HFFc6 (cell line): ENCODE measurements at regions not wholly inside any gene's neighbourhood (a gene's known extent, or its start where the extent isn't known, plus 50 kb on each side); places are given as distances from the start of the nearest gene placed in this dataset.

Experiments used
- DNase-seq: peaks from one replicate; pipeline ENCODE4 v3.0.0-alpha.2; 2018
- H3K27ac Mint-ChIP-seq: 2 replicates; pipeline ENCODE4 v1.8.0; 2020; ENCODE audit warnings: mild to moderate bottlenecking, mixed read lengths
- H3K27me3 Mint-ChIP-seq: 2 replicates; pipeline ENCODE4 v1.8.0; 2021; ENCODE audit warnings: mild to moderate bottlenecking, moderate library complexity, mixed read lengths; ENCODE audit not compliant: insufficient read depth
- H3K36me3 Mint-ChIP-seq: 2 replicates; pipeline ENCODE4 v1.8.0; 2021; ENCODE audit warnings: low read depth, mixed read lengths
- H3K4me1 Mint-ChIP-seq: 2 replicates; pipeline ENCODE4 v1.8.0; 2020; ENCODE audit warnings: low read depth, mixed read lengths
- H3K4me3 Mint-ChIP-seq: 2 replicates; pipeline ENCODE4 v1.8.0; 2020; ENCODE audit warnings: mild to moderate bottlenecking, moderate library complexity, mixed read lengths
- H3K9me3 Mint-ChIP-seq: 2 replicates; pipeline ENCODE4 v1.8.0; 2020; ENCODE audit warnings: mild to moderate bottlenecking, mixed read lengths
- TF ChIP-seq, protein P1 (sequence below): fragments of 200-600 bp; sonication (generic); IDR thresholded peaks from 2 replicates; pipeline ENCODE4 v1.5.0; 2021; ENCODE audit warnings: antibody characterized with exemption, mild to moderate bottlenecking

DNA sequence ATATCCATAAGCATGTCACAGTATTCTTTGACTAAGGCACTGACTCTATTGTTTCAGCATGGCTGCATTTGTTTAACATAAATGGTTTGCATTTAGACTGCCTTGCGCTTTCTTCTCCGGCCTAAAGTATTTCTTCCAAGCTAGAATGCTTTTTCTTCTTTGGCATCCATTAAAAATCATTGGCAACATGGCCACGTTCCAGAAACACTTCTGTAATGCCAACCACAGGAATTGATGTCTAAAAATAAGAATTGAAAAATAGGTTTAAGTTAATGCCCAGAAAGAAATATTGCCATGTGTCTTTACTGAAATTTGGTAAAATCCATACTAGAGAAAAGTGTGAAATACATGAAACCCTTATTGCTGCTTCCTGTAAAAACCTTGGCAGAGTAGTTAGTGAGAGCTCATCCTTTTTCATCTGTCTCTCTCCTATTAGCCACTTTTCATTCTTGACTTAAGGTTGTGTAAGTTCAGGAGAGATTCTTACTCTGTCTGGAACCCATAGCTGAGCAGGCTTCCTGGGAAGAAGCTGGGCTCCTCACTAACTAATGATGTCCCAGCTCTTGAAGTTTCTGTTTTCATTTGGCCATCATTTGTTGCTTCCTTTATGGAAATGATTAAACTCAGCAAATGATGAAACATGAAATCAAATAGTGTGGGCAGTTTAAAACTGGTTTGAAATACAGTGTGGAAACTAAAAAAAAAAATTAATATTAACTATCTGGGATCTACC lies 58.2 kb upstream of the RPS23 start:
- DNase-seq: no peak
- peak overlapping the region; percentile 90 for H3K27ac Mint-ChIP-seq
- peak overlapping the region; percentile 43; the same call in 1 of the 2 replicates for H3K4me3 Mint-ChIP-seq
- TF ChIP-seq, protein P1, sequence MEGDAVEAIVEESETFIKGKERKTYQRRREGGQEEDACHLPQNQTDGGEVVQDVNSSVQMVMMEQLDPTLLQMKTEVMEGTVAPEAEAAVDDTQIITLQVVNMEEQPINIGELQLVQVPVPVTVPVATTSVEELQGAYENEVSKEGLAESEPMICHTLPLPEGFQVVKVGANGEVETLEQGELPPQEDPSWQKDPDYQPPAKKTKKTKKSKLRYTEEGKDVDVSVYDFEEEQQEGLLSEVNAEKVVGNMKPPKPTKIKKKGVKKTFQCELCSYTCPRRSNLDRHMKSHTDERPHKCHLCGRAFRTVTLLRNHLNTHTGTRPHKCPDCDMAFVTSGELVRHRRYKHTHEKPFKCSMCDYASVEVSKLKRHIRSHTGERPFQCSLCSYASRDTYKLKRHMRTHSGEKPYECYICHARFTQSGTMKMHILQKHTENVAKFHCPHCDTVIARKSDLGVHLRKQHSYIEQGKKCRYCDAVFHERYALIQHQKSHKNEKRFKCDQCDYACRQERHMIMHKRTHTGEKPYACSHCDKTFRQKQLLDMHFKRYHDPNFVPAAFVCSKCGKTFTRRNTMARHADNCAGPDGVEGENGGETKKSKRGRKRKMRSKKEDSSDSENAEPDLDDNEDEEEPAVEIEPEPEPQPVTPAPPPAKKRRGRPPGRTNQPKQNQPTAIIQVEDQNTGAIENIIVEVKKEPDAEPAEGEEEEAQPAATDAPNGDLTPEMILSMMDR: no peak
- H3K4me1 Mint-ChIP-seq: peaks cover 71% of the 10 kb centered on the region
- H3K9me3 Mint-ChIP-seq: no peaks in the 10 kb centered on the region
- H3K27me3 Mint-ChIP-seq: peaks cover 5% of the 10 kb centered on the region
- no peaks in the 10 kb centered on the region for H3K36me3 Mint-ChIP-seq

DNA sequence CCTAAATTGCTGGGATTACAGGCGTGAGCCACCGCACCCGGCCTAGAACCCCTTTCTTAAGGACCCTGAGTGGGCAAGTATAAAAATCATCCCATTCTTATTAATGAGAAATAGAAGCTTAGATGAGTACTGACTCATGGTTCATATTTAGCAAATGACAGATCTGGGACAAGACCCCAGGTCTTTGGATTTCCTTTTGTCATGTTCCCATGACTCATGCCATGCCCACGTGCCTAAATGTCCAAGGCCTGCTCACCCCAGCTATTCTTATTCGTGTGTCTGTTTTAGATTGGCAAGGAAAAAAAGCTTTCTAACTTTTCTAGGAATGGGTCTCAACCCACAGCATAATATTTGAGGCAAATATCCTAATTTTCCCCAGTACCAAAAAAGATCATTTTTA lies 57.7 kb upstream of the RPS23 start:
- H3K4me1 Mint-ChIP-seq: peaks cover 76% of the 10 kb centered on the region

DNA sequence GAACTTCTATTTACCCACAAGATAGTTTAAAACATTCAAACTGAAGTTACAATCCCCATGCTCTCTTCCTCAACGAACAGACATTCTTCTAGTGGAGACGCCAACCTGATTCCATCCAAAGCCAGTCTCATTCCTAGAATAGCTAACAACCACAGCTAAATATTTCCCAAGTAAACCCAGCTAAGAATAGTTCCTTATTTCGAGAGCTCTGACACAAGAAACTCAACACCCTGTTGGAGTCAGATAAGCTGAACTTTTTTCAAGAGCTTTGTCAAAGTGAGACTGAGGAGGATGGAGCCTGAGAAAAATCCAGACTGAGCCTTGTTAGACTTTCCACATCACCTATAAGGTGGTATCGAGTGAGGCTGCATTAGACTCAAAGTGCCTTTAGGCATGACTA lies 56.7 kb upstream of the RPS23 start:
- peaks cover 80% of the 10 kb centered on the region for H3K4me1 Mint-ChIP-seq
- peak overlapping the region; percentile 90 for H3K27ac Mint-ChIP-seq
- peak; percentile 86 for DNase-seq
- peaks cover 5% of the 10 kb centered on the region for H3K27me3 Mint-ChIP-seq
- H3K36me3 Mint-ChIP-seq: no peaks in the 10 kb centered on the region
- H3K4me3 Mint-ChIP-seq: peak overlapping the region; percentile 60
- H3K9me3 Mint-ChIP-seq: no peaks in the 10 kb centered on the region
- TF ChIP-seq, protein P1: no peak

More for the DNA sequence above, 57.7 kb upstream of the RPS23 start:
- DNase-seq: no peak
- Mint-ChIP-seq H3K36me3 (no peaks in the 10 kb centered on the region), H3K4me3 (peak overlapping the region; percentile 60; the same call in 1 of the 2 replicates), H3K27ac (peak overlapping the region; percentile 90), H3K27me3 (peaks cover 5% of the 10 kb centered on the region), H3K9me3 (no peaks in the 10 kb centered on the region)
- TF ChIP-seq, protein P1: no peak

DNA sequence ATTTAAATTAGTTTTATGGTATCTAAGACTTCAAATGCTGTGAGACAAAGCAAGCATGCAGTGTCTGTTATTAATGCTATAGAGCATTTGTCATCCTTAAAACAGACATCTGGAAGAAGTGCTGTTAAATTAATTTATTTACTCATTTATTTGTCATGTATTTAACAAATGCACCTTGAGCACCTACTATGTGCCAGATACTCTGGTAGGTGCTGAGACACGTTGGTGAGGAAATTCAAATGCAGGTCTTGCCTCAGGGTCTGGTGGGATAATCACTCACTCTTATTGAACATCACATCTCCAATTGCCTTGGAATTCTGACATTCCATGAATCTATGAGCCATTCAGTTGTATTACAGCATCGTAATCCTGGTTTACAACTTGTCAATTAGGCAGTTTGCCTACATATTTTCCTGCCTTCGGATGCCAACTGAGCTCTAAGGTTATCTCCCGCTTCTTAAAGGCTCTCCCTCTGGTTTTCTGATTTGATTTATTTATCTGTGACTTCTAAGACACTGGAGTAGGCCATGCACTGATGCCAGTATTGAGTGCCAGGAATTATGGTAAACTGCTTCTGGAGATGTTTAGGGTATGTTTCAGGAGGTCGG lies 56.0 kb upstream of the RPS23 start:
- Mint-ChIP-seq H3K27me3 (peaks cover 5% of the 10 kb centered on the region), H3K9me3 (no peaks in the 10 kb centered on the region), H3K36me3 (no peaks in the 10 kb centered on the region), H3K27ac (peak overlapping the region; percentile 90), H3K4me3 (peak overlapping the region; percentile 60), H3K4me1 (peaks cover 76% of the 10 kb centered on the region)
- no peak for DNase-seq
- TF ChIP-seq, protein P1: no peak

DNA sequence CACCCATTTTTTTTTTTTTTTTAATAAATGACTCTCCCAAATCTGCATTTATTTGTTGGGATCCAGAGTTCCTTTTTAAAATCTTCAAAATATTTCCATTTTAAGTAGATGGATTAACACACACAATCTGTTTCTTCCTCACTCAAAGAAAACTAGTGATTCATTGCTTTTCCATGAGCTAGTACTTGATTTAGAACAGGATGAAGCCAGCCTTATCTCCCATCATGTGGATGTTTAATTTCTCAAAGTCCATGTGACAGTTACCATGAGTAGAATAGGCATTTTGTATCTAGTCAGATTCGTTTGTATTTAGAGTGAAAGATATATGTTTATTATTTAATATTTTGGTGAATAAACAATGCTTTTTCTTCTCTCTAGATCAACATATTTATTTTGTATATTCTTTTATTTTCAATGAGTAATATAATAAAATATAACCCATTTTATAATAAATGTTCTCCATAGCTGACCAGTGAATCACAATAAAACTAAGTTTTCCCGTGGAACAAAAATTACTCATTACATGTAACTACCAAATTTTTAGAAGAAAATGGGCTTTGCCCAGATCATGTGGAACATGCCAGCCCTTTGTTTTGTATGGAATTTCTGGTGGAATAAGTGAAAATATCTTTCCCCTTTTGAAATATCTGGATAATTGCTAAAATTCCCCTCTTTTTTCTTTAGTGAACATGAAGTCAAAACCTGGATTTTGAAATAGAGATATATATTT lies 54.9 kb upstream of the RPS23 start:
- peaks cover 82% of the 10 kb centered on the region for H3K4me1 Mint-ChIP-seq

More for the DNA sequence above, 54.9 kb upstream of the RPS23 start:
- no peaks in the 10 kb centered on the region for H3K36me3 Mint-ChIP-seq
- H3K27ac Mint-ChIP-seq: peak overlapping the region; percentile 88
- TF ChIP-seq, protein P1: no peak
- DNase-seq: peak; percentile 55
- no peaks in the 10 kb centered on the region for H3K9me3 Mint-ChIP-seq
- peak overlapping the region; percentile 49; the same call in 1 of the 2 replicates for H3K4me3 Mint-ChIP-seq
- H3K27me3 Mint-ChIP-seq: peaks cover 5% of the 10 kb centered on the region
